Renal pelvis (tissue), 1 donor: ENCODE measurements at regions not wholly inside any gene's neighbourhood (a gene's known extent, or its start where the extent isn't known, plus 50 kb on each side); places are given as distances from the start of the nearest gene placed in this dataset.
"Not testable (repeated sequence)": the region's sequence is repeated elsewhere in the genome, so short reads cannot be mapped to it uniquely, and the experiment has no call there.

Experiments
- DNase-seq: peaks from one replicate; pipeline ENCODE4 v3.0.0-alpha.2; 2013

DNA sequence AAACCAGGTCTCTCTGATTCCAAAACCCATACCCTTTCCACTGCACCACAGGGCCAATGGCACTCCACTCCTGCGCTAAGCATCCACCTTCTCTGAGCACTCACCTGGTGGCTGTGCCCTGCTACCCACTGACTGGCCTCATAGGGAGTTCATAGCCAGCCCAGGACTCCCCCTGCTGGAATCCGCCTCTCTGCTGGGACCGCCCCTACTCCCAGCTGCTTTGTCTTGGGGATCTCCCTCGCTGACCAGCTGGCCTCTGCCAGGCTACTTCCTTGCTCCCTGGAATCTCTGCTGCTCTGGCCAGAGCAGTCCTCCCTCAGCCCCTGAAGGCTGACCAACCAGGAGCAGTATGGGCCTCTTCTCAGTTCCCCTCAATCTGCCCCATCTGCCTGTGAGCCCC lies 129.7 kb downstream of the FAXC start:
- peak; percentile 9 for DNase-seq

DNA sequence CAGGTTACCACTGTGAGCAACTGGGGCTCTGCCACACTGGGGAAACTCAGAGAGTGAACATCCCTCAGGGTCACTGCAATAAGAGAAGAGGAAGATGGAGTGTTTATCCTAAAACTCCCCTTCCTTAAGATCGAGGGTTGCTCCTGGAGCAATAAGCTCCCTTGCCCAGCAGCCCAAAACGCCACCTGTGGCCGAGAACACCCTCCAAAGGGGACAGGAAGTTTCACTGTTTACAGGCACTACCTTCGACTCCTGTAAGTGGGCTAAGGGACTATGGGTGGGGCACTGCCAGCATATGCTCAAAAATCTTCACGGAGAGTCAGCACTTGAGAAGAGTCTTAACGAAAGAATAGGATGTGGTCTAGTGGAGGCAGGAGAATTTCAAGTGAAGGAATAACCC lies 132.5 kb downstream of the FAXC start:
- no peak for DNase-seq

DNA sequence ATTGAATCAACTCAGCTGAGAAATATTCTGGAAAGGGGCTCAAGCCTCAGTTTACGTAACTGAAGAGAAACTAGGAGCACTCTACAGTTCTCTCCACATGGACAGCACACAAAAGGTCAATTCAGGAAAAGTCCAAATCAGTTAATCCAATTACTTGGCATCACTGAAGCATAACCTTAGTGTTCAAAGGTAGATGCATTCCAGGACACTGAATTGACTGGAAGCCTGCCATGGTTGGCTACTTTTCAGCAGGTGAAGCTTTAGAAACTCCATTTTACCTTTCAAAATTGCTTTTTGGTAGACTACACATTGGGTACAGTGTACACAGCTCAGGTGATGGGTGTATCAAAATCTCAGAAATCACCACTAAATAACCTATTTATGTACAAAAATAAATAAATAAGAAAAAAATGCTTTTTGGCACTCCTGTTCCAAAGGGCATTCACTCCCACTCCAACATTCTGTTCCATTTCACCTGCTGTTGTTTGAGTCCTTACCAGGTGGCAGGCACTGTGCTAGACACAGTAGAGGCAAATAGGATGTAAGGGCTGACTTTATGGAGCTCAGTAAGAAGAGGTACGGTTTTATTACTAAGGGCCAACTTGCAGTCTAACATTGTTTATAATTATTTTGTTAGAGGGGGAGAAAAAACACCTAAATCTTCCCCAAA lies 153.4 kb downstream of the FAXC start:
- DNase-seq = peak; percentile 19

DNA sequence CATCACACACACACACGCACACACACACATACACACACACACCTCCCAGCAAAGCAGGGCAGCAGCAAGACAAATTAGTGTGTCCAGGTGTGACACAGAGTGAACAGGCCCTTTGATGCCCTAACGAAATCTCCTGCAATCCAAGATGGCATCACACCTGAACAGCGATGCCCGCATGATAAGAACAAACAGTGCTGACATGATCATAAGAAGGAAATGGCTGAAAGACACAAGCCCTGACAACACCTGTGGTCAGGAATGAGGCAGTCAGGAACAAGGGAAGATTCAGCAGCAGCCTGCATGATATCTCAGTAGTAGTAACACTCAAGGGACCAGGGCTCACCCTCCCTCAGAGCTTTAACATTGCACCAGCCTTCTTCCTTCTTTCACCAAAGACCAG lies 156.9 kb downstream of the FAXC start:
- no peak for DNase-seq

DNA sequence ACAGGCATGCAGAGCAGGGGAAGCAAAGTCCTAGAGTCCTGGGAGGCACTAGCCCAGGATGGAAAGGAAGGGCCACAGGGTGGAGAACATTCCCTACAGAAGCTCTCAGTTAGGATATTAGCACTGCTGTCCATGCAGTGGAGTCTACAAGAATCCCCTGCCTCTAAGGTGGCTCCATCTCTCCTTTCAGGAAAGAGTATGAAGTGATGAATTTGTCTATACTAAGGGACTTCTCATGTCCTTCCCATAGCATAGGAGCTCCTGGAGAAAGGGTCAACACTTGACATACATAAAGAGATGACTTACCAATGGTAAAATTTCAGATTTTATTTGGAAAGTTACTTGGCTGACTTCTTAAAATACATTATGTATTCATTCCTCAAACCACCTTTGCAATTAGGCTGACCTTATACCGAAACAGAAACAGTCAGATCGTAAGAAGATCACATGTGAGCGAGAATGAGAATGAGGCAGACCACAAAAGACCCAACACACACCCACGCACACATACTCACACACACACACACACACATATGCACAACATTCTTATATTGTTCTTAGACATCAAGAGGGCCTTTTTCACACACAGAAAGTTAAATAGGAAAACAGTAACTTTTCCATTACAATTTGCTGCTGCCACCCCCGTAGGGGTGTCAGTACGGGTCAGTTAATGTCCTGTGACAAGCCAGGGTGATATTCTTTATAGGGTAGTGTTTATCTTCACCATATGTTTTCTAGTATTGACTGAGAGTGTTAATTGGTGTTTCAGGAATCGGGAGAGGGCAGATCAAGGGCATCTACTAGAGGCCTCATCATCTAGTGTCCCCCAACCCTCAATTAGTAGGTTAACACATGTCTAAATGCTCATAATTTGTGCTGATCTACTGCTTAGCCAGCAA lies 159.4 kb downstream of the FAXC start:
- no peak for DNase-seq

DNA sequence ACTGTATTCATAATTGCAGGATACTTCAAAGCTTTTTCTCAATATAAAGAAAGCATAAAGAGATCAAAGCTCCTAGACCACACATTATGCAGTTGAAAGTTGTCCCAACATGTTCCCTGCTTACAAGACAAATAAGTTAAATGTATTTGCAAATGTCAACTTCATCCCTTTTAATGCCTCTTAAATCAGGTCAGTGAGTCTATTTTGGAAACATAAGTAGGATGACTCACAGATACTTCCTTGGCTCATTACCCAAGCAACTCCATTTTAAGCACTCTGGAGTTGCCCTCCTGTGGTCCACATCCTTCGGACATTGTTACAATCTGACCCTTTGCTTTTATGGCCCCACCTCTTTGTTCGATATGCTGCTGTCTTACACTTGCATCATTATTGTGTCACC lies 162.0 kb downstream of the FAXC start:
- DNase-seq = no peak

DNA sequence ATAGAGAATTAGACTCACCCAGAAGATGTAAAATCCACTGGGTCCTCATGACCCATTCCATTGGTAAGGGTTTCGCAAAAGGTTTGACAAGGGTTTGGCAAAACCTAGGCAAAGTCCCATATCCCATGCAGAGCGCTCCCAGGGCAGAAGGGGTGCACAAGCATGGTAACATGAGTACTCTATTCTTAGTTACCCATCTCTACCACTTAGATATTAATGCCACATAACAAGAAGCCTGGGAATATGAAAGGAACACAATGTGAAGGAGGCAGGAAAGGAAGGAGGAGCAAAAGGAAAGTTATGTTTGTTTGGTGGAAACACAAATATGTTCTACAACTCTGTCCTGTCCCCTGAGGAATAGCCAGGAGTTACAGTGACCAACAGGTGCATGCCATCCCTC lies 163.1 kb downstream of the FAXC start:
- DNase-seq = no peak

DNA sequence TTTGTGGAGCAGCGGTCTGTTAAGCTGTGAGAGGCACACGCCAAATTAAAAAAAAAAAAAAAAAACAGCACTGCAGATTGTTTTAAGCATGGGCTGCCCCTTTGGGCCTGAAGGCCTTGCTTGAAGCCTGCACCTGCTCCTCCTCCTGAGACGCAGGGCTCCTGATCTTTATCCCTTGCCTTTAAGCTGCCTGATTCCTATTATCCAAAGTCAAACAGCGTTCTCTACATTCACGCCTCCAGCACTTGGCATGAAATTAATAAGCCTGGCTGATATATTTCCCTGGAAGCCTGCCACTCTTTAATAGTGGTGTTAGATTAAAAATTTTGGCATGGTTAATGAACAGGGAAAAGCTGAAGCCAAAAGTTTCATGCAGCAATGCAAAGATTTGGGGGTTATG lies 163.9 kb downstream of the FAXC start:
- DNase-seq = no peak

DNA sequence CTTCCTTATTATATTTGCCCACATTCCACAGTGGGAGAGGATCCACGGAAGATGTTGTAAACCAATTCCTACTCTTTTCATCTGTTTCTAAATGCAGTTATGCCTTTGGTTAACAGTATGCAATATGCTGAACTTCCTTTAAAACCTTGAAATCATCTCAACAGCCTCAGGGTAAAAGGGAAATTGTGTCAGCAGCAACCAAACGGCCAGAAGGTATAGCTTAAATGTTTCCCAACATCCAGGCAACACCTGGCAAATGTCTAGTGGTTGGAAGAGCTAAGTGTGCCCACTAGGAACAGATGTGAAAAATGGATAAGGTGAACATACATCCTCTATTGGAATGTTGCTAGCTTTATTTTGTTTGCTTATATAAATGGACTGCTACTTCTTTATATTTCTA lies 164.8 kb downstream of the FAXC start:
- DNase-seq = no peak

DNA sequence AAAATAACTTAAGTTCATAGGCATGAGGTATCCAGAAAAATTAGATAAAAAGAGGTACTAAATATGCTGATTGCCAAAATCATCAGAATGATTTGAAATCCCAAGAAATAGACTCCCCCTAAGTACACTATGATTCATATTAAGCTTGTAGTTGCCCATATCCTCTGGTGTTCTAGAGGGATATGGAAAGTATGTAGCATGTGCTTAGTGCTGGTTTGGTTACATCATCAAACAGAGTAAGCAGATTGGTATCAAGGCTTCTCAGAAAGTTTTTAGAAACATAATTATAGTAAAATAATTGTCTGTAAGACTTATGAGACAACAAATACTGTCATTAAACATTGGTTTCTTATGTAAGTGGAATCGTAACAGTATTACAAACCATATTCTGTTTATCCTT lies 166.4 kb downstream of the FAXC start:
- no peak for DNase-seq

DNA sequence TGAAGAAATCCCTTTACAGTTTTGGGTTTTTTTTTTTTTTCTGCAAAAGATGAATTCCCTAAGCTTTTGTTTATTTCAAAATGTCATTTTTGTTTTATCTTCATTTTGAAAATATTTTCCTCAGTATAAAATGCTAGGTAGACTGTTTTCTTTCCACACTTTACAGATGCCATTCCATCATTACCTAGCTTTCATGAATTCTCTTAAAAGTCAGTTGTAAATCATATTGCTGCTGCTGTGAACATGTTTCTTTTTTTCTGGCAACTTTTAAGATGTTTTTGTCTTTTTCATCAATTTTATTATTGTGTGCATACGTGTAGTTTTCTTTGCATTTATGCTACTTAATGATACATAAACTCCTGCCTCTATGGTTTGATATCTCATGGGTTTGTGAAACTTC lies 168.3 kb downstream of the FAXC start:
- DNase-seq = no peak

DNA sequence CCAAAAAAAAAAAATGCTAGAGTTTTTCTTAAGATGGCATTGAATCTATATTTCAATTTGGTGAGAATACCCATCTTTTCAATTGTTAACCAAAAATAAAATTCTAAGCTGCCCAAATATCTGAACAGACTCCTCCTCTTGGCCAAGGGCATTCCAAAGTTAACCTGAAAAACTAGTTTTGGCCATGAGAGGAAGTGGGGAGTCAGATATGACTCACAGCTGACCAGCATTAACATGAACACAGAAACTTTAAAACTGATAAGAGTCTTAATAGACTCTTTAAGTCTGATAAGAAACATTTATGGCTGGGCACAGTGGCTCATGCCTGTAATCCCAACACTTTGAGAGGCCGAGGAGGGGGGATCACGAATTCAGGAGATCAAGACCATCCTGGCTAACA lies 171.3 kb downstream of the FAXC start:
- no peak for DNase-seq

DNA sequence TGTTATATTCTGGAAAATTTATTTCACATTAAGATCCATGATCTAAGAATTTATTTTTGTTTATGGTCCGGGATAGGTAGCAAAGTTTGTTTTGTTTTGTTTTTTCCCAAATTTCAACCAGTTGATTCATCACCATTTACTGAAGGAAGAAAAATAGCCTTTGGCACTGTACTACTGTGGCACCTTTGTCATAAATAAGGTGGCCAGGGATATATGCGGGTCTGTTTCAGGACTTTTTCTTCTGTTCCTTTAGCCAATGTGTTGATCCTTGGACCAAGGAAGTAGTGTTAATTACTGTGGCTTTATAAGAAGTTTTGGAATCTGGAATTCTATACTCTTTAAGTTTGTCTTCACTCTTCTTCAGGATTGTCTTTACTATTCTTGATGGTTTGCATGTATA lies 171.7 kb downstream of the FAXC start:
- DNase-seq = no peak

DNA sequence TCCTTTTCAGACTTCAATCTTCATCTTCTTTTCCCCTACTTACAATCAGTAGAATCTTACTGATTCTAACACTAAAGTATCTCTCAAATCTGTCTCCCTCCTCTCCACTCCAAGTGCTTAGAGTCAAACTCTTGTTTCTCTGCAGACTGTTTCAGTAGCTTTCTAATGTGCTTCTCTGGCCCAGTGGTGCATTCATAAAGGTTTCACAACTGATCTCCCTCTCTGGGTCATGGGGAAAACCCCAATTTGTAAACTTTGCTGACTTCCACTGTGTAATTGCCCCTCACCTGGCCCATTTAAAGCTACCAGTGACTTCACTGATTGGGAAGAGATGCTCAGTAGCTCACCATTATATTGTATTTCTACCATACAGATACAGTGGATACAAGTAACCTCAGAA lies 183.6 kb downstream of the FAXC start:
- no peak for DNase-seq

DNA sequence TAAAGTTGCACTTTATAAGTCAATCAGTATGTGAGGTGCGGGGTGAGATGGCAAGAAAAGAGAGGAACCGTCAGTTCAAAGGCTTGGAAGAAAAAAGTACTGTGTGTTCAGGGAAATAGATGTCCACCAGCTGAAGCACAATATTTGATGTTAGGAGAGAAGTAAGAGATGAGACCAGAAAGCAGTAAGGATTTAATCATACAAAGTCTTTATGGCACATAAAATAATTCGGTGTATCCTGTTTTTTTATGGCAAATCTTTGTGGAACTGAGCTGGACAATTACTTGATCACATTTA lies 197.2 kb downstream of the FAXC start:
- DNase-seq = no peak

DNA sequence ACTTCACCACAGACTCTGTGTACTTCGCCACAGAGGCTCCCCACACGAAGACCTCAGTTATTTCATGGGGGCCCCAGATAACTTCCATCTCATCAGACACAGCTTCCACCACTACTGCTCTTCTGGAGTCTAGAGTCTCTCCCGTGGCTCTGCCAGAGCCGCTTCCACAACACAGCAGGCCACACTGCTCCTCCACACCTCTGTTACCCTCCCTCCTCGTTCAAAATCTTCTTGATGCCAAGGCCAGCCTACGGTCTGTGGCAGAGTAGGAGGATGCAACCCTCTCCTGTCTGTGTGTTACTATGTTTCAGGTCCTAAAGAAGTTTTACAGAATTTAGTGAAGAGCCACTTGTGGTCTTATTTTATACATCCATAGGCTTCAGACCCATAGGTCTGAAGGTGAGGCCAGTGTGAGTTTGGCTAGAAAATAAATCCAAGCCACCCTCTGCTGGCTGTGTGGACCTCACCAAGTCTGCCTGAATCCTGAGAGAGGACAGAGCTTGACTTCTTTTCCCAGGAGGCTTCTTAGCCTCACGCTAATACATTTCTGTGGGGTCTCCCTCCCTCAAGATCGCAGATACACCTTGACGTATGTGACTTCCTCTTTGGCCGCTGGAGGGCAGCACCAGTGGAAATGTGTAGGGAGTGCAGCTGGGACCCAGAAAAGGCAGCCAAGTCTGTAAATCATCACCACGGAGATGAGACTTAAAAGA lies 197.7 kb downstream of the FAXC start:
- DNase-seq = peak; percentile 35

DNA sequence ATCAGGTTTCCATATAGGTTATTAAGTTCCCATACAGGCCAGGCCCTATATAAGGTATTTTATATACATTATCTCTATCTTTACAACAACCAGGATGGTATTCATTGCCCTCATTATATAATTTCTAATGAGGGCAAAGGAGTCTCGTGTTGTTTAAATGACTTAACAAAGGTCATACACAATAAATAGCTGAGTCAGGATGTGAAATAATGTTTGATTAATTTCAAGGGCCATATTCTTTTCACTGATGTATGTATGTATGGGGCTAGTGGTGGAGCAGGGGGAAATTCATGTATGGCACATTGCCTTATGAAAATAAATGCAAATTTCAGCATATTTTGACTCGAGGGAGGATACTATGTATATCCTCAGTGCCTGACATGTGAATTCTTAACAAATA lies 200.7 kb downstream of the FAXC start:
- no peak for DNase-seq

DNA sequence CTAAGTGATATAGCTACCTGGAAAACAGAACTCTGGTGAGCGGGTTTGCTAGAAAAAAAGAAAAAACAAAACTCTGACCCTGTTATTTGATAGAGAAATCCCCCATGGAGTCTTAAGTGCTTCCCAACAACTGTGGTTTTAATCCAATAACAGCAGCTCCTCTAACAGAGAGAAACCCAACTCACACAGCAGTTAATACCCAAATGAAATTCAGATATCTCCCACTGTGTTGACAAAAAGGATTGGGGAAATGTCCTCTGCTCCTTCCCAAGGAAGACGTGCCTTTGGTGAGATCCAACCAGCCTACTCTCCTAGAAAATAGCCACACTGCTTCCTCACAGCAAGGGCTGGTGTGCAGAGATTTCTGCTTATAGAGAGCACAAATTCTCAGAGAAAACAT lies 200.4 kb upstream of the FBXL4 start:
- no peak for DNase-seq

DNA sequence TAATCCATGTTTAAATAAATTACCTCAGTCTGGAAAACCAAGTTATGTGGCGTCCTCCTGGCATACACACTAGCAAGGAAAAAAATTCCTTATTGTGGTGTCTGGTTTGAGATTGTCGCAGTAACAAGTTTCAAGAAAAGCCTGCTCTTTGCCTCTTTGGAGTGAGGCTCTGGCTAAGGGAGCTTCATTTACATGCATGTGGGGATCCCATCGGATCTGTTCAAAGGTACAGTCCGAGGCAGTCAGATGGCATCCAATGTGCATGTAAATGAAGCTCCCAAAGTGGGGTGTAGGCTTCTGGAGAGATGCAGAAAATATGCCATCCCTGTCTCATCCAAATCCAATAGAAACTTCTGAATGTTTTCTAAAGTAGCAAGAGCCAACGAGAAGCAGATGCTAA lies 199.5 kb upstream of the FBXL4 start:
- no peak for DNase-seq

DNA sequence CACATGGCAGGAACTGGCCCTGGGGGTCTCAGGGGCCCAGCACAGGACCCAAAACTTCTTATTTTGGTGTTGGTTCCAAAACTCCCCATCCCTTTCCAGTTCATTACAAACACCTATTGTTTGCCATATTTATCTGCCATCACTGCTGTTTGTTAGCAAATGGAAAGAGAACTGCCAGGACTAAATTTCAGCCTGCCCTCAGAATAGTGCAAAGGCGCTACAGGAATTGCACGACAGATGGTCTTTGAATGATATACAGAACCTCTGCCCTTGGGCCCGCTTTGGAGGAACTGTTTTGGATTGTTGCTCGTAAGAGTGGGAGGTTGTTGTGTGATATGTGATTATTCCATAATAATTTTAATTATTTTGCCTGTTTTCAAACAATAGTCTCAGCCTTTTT lies 199.0 kb upstream of the FBXL4 start:
- DNase-seq = no peak

DNA sequence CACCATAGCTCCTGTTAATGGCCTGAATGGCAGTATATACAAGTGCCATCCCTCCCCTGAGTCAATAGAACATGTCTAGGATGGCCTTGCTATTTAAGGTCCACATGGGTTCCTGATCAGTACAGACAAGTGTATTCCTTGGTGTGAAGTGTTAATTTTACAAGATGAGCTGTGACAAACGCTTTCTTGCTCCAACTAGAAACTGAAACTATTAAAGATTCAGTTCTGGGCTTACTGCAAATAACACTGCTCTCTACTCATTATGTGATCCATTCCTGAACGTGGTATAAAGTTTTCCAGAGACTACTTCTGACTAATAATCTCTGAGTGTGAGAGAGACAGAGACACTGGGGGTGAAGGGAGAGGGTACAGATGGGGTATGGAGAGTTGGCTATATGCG lies 198.0 kb upstream of the FBXL4 start:
- no peak for DNase-seq

DNA sequence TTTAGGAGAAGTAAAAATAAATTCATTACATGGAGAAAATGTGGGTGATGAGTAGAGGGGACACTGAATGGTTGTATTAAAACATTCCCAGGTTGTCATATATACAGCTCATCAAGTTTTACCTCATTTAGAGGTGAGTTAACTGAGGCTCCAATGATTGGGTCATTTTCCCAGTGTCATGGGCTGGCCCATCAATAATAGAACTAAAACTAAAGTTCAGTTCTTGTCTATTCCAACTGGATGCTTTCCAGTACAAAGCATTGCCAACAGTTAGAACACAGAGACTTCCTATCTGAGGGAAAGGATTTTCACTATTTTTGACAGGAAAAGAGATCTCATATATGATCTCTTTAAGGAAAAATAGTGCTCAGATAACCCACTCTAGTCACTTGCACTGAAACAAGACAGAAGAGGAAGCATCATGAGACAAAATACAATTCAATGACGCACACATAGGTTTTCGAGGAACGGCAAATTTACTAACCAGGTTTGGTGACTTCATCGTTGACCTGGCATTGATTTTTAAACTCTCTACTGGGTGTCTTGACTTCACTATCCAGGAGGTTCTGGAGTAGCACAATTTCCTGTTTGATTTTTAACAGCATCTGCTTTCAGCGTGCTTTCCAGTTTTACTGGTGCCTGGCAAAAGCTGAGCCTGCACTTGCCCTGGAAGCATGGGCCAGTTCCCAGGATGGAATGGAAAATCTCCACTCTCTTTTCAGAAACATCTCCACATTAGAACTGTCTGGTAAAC lies 195.5 kb upstream of the FBXL4 start:
- no peak for DNase-seq

DNA sequence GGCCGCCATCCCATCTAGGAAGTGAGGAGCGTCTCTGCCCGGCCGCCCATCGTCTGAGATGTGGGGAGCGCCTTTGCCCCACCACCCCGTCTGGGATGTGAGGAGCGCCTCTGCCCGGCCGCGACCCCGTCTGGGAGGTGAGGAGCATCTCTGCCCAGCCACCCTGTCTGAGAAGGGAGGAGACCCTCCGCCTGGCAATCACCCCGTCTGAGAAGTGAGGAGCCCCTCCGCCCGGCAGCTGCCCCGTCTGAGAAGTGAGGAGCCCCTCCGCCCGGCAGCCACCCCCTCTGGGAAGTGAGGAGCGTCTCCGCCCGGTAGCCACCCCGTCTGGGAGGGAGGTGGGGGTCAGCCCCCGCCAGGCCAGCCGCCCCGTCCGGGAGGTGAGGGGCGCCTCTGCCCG lies 194.2 kb upstream of the FBXL4 start:
- not testable (repeated sequence) for DNase-seq
